SU-DHL-6 (cell line): ENCODE measurements at regions not wholly inside any gene's neighbourhood (a gene's known extent, or its start where the extent isn't known, plus 50 kb on each side); places are given as distances from the start of the nearest gene placed in this dataset.

Experiments
- CTCF ChIP-seq: fragments of 200-600 bp; sonication (generic); IDR thresholded peaks from one replicate; pipeline ENCODE4 v1.5.1; 2017; ENCODE audit warnings: antibody characterized with exemption, mild to moderate bottlenecking, low read length, moderate library complexity; ENCODE audit not compliant: insufficient read depth, poor library complexity, severe bottlenecking
- EZH2phosphoT487 ChIP-seq: fragments of 200-600 bp; sonication (generic), shearing (Covaris generic); conservative IDR thresholded peaks from 2 replicates; pipeline ENCODE4 v1.6.1; 2018; ENCODE audit warnings: mild to moderate bottlenecking, antibody characterized with exemption, low read length, moderate library complexity, mixed read lengths

- TF ChIP-seq CTCF (no peak), EZH2phosphoT487 (no peak)
Measured at GRCh38 chr1:229013981-229014380, 256.9 kb upstream of the RAB4A start.
